HFF-Myc (cell line): ENCODE measurements at regions not wholly inside any gene's neighbourhood (a gene's known extent, or its start where the extent isn't known, plus 50 kb on each side); places are given as distances from the start of the nearest gene placed in this dataset.
"Not testable (repeated sequence)": the region's sequence is repeated elsewhere in the genome, so short reads cannot be mapped to it uniquely, and the experiment has no call there.

Experiments
- DNase-seq: peaks from one replicate; pipeline ENCODE4 v3.0.0-alpha.2; 2011; ENCODE audit warnings: low read depth; ENCODE audit errors: extremely low read depth
- H3K4me3 ChIP-seq: replicated peaks from 2 replicates; pipeline ENCODE4 v1.5.1; 2011; ENCODE audit warnings: low read depth, mild to moderate bottlenecking, control low read depth, low read length
- CTCF ChIP-seq: IDR thresholded peaks from 2 replicates; pipeline ENCODE4 v1.5.1; 2012; ENCODE audit warnings: mild to moderate bottlenecking, low read depth, low read length, control low read depth; ENCODE audit errors: missing control alignments

GRCh38 chr3:22377421-22377820 lies 626.4 kb upstream of the ZNF385D start:
- H3K4me3 ChIP-seq, result no peak overlapping the region
- no peak for DNase-seq
- TF ChIP-seq CTCF, result no peak

GRCh38 chr3:22378869-22379268 lies 627.9 kb upstream of the ZNF385D start:
- no peak for TF ChIP-seq CTCF
- DNase-seq, result no peak
- H3K4me3 ChIP-seq, result no peak overlapping the region

DNA sequence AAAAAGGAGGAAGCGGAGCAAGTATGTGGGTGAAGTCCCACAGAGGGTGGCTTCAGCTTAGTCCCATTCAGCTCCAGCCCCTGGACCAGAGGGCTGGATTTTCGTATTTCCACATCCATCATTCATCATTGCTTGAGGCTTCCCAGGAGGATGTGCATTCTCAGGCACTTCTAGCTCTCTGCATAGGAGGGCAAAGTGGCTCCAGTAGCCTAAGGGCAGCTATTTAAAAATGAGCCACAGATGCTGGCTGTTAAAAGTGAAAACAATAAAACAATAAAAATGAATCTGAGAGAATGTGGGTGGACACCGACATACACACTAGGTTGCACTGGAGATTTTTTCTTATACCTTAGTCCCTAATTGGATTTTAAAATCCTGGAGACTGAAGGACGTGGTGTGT lies 629.2 kb upstream of the ZNF385D start:
- no peak for DNase-seq
- no peak for TF ChIP-seq CTCF
- no peak overlapping the region for H3K4me3 ChIP-seq

DNA sequence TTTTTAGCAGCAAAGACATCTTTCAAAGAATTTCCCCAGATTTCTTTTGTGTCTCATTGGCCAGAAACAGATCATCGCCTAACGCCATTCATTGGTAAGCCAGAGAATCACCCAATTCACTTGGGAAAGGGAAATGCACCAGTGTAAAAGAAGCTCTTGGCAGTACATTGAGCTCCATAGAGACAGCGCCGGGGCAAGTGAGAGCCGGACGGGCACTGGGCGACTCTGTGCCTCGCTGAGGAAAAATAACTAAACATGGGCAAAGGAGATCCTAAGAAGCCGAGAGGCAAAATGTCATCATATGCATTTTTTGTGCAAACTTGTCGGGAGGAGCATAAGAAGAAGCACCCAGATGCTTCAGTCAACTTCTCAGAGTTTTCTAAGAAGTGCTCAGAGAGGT lies 630.6 kb upstream of the ZNF385D start:
- H3K4me3 ChIP-seq, DNase-seq: not testable (repeated sequence)

- TF ChIP-seq CTCF, result no peak
- H3K4me3 ChIP-seq, result no peak overlapping the region
- DNase-seq, result no peak
These were observed 632.3 kb upstream of the ZNF385D start for GRCh38 chr3:22383285-22383684.

GRCh38 chr3:22386107-22386506 lies 635.1 kb upstream of the ZNF385D start:
- no peak for DNase-seq
- no peak overlapping the region for H3K4me3 ChIP-seq
- TF ChIP-seq CTCF, result no peak

DNA sequence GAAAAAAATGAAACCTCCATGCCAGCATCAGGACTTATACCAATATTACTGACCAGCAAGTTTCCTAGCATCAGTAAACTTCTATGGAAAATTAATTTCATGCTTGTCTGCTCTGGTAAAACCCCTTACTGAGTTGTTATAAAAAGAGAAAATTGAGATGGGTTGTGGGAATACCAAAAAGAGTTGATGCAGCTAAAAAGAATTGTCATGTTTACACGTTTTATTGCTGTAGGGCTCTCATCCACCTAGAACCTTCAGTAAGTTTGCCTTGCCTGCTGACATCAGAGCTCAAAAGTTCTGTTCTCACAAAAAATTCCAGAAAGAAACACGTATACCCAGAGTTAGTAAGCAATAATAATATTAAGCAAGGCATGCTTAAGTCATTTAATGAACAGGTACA lies 641.3 kb upstream of the ZNF385D start:
- DNase-seq, result no peak
- no peak overlapping the region for H3K4me3 ChIP-seq
- TF ChIP-seq CTCF, result no peak
